Activated CD4-positive, alpha-beta T cell treated with anti-CD3 and anti-CD28 coated beads, Interleukin-2, amount 10 ng/mL, durations not matched to agents 7 days and 5 days (primary cell): ENCODE measurements at regions not wholly inside any gene's neighbourhood (a gene's known extent, or its start where the extent isn't known, plus 50 kb on each side); places are given as distances from the start of the nearest gene placed in this dataset.
A peak's percentile ranks its signal among the peaks of the same experiment; 100 is the strongest.

Source experiments
- CTCF ChIA-PET: fragments of 350-600 bp; sonication (Branson Sonifier 250); formaldehyde crosslinking; loops from one replicate; lab custom pipeline; 2021; ENCODE audit warnings: antibody characterized with exemption; lab: Charles Lee
- POLR2A ChIA-PET: fragments of 350-600 bp; sonication (Branson Sonifier 250); formaldehyde crosslinking; loops from one replicate; lab custom pipeline; 2021; ENCODE audit warnings: antibody characterized with exemption; lab: Charles Lee
- DNase-seq: peaks from one replicate; pipeline ENCODE4 v3.0.0-alpha.2; 2020
- H3K27ac Mint-ChIP-seq: one replicate; pipeline ENCODE4 v1.8.0; 2021; ENCODE audit warnings: mild to moderate bottlenecking, moderate library complexity, mixed read lengths
- H3K27me3 Mint-ChIP-seq: one replicate; pipeline ENCODE4 v1.8.0; 2021; ENCODE audit warnings: mixed read lengths
- H3K36me3 Mint-ChIP-seq: one replicate; pipeline ENCODE4 v1.8.0; 2021; ENCODE audit warnings: low read depth, mixed read lengths
- H3K4me1 Mint-ChIP-seq: one replicate; pipeline ENCODE4 v1.8.0; 2021; ENCODE audit warnings: mixed read lengths
- H3K4me3 Mint-ChIP-seq: one replicate; pipeline ENCODE4 v1.8.0; 2021; ENCODE audit warnings: mild to moderate bottlenecking, moderate library complexity, mixed read lengths
- H3K9me3 Mint-ChIP-seq: one replicate; pipeline ENCODE4 v1.8.0; 2021; ENCODE audit warnings: mixed read lengths

GRCh38 chr15:62342959-62343358 is 177.9 kb upstream of the C2CD4B start:
- CTCF ChIA-PET, result no interaction called here
- H3K4me3 Mint-ChIP-seq, result no peak overlapping the region
- DNase-seq, result no peak
- peaks cover 11% of the 10 kb centered on the region for H3K4me1 Mint-ChIP-seq
- peaks cover 3% of the 10 kb centered on the region for H3K27me3 Mint-ChIP-seq
- H3K27ac Mint-ChIP-seq, result no peak overlapping the region
- H3K36me3 Mint-ChIP-seq, result no peaks in the 10 kb centered on the region
- POLR2A ChIA-PET, result no interaction called here
- H3K9me3 Mint-ChIP-seq, result no peaks in the 10 kb centered on the region

GRCh38 chr15:62343397-62343796 is 178.3 kb upstream of the C2CD4B start:
- no peaks in the 10 kb centered on the region for H3K9me3 Mint-ChIP-seq
- POLR2A ChIA-PET, result no interaction called here
- CTCF ChIA-PET, result no interaction called here
- H3K27ac Mint-ChIP-seq, result no peak overlapping the region
- H3K36me3 Mint-ChIP-seq, result no peaks in the 10 kb centered on the region
- H3K4me3 Mint-ChIP-seq, result no peak overlapping the region
- peaks cover 2% of the 10 kb centered on the region for H3K27me3 Mint-ChIP-seq
- peaks cover 14% of the 10 kb centered on the region for H3K4me1 Mint-ChIP-seq
- DNase-seq, result no peak

GRCh38 chr15:62344806-62345539 is 179.9 kb upstream of the C2CD4B start:
- H3K4me1 Mint-ChIP-seq, result peaks cover 18% of the 10 kb centered on the region
- DNase-seq, result peak; percentile 68
- no peaks in the 10 kb centered on the region for H3K9me3 Mint-ChIP-seq
- peak overlapping the region; percentile 54 for H3K4me3 Mint-ChIP-seq
- H3K36me3 Mint-ChIP-seq, result no peaks in the 10 kb centered on the region
- ChIA-PET CTCF (no interaction called here), POLR2A (no interaction called here)
- no peaks in the 10 kb centered on the region for H3K27me3 Mint-ChIP-seq
- no peak overlapping the region for H3K27ac Mint-ChIP-seq

- CTCF ChIA-PET, result no interaction called here
These were observed 181.1 kb upstream of the C2CD4B start for GRCh38 chr15:62346168-62346567.

GRCh38 chr15:62348118-62348517 is 183.0 kb upstream of the C2CD4B start:
- H3K27me3 Mint-ChIP-seq, result no peaks in the 10 kb centered on the region
- H3K4me1 Mint-ChIP-seq, result peaks cover 18% of the 10 kb centered on the region
- no peaks in the 10 kb centered on the region for H3K9me3 Mint-ChIP-seq
- no peaks in the 10 kb centered on the region for H3K36me3 Mint-ChIP-seq
- no peak overlapping the region for H3K27ac Mint-ChIP-seq
- ChIA-PET CTCF (interaction anchor here (0.6 to 1.5 kb wide), 2 partner anchors 12 to 1235 kb away, joined by 3 to 6 read pairs; no protein-coding TSS in a partner anchor), POLR2A (no interaction called here)
- no peak for DNase-seq
- H3K4me3 Mint-ChIP-seq, result no peak overlapping the region

More at GRCh38 chr15:62346168-62346567, 181.1 kb upstream of the C2CD4B start:
- Mint-ChIP-seq H3K4me1 (peaks cover 18% of the 10 kb centered on the region), H3K27ac (no peak overlapping the region), H3K36me3 (no peaks in the 10 kb centered on the region), H3K9me3 (no peaks in the 10 kb centered on the region), H3K4me3 (no peak overlapping the region), H3K27me3 (no peaks in the 10 kb centered on the region)
- POLR2A ChIA-PET, result no interaction called here
- no peak for DNase-seq

GRCh38 chr15:62348623-62349022 is 183.5 kb upstream of the C2CD4B start:
- no peak overlapping the region for H3K27ac Mint-ChIP-seq
- H3K4me3 Mint-ChIP-seq, result no peak overlapping the region
- H3K9me3 Mint-ChIP-seq, result no peaks in the 10 kb centered on the region
- no peaks in the 10 kb centered on the region for H3K27me3 Mint-ChIP-seq
- CTCF ChIA-PET, result interaction anchor here (0.6 to 1.5 kb wide), 2 partner anchors 11 to 1235 kb away, joined by 3 to 6 read pairs; no protein-coding TSS in a partner anchor
- no peak for DNase-seq
- H3K36me3 Mint-ChIP-seq, result no peaks in the 10 kb centered on the region
- H3K4me1 Mint-ChIP-seq, result peaks cover 18% of the 10 kb centered on the region
- POLR2A ChIA-PET, result no interaction called here

GRCh38 chr15:62352817-62353216 is 187.7 kb upstream of the C2CD4B start:
- H3K9me3 Mint-ChIP-seq, result no peaks in the 10 kb centered on the region
- H3K36me3 Mint-ChIP-seq, result no peaks in the 10 kb centered on the region
- H3K4me1 Mint-ChIP-seq, result peaks cover 9% of the 10 kb centered on the region
- H3K27me3 Mint-ChIP-seq, result peaks cover 3% of the 10 kb centered on the region
- DNase-seq, result no peak
- no peak overlapping the region for H3K27ac Mint-ChIP-seq
- ChIA-PET CTCF (interaction anchor here (0.7 kb wide), 1 partner anchor 695 kb away, joined by 3 read pairs; no protein-coding TSS in a partner anchor), POLR2A (no interaction called here)
- H3K4me3 Mint-ChIP-seq, result no peak overlapping the region

- POLR2A ChIA-PET, result no interaction called here
- CTCF ChIA-PET, result no interaction called here
- DNase-seq, result no peak
- no peak overlapping the region for H3K4me3 Mint-ChIP-seq
- H3K27ac Mint-ChIP-seq, result no peak overlapping the region
- peaks cover 14% of the 10 kb centered on the region for H3K27me3 Mint-ChIP-seq
- no peaks in the 10 kb centered on the region for H3K9me3 Mint-ChIP-seq
- no peaks in the 10 kb centered on the region for H3K4me1 Mint-ChIP-seq
- no peaks in the 10 kb centered on the region for H3K36me3 Mint-ChIP-seq
These were observed 192.3 kb upstream of the C2CD4B start for GRCh38 chr15:62357431-62357830.

GRCh38 chr15:62359416-62359815 is 194.3 kb upstream of the C2CD4B start:
- H3K27ac Mint-ChIP-seq, result no peak overlapping the region
- H3K4me1 Mint-ChIP-seq, result no peaks in the 10 kb centered on the region
- ChIA-PET CTCF (interaction anchor here (1.7 kb wide), 1 partner anchor 11 kb away, joined by 6 read pairs; no protein-coding TSS in a partner anchor), POLR2A (no interaction called here)
- no peaks in the 10 kb centered on the region for H3K36me3 Mint-ChIP-seq
- H3K27me3 Mint-ChIP-seq, result peaks cover 15% of the 10 kb centered on the region
- no peaks in the 10 kb centered on the region for H3K9me3 Mint-ChIP-seq
- no peak for DNase-seq
- no peak overlapping the region for H3K4me3 Mint-ChIP-seq

GRCh38 chr15:62360332-62361097 is 195.4 kb upstream of the C2CD4B start:
- H3K27me3 Mint-ChIP-seq, result peaks cover 20% of the 10 kb centered on the region
- no peak overlapping the region for H3K4me3 Mint-ChIP-seq
- no peaks in the 10 kb centered on the region for H3K36me3 Mint-ChIP-seq
- DNase-seq, result no peak
- CTCF ChIA-PET, result interaction anchor here (0.9 to 1.7 kb wide), 2 partner anchors 10 to 12 kb away, joined by 3 to 6 read pairs; no protein-coding TSS in a partner anchor
- H3K27ac Mint-ChIP-seq, result no peak overlapping the region
- no peaks in the 10 kb centered on the region for H3K9me3 Mint-ChIP-seq
- no peaks in the 10 kb centered on the region for H3K4me1 Mint-ChIP-seq
- POLR2A ChIA-PET, result no interaction called here

- H3K4me3 Mint-ChIP-seq, result no peak overlapping the region
- ChIA-PET CTCF (no interaction called here), POLR2A (no interaction called here)
- no peak for DNase-seq
- peaks cover 20% of the 10 kb centered on the region for H3K27me3 Mint-ChIP-seq
- no peaks in the 10 kb centered on the region for H3K9me3 Mint-ChIP-seq
- no peak overlapping the region for H3K27ac Mint-ChIP-seq
- H3K4me1 Mint-ChIP-seq, result no peaks in the 10 kb centered on the region
- H3K36me3 Mint-ChIP-seq, result no peaks in the 10 kb centered on the region
These were observed 197.1 kb upstream of the C2CD4B start for GRCh38 chr15:62362144-62362543.

GRCh38 chr15:62362608-62363007 is 197.5 kb upstream of the C2CD4B start:
- Mint-ChIP-seq H3K9me3 (no peaks in the 10 kb centered on the region), H3K36me3 (no peaks in the 10 kb centered on the region), H3K27me3 (peaks cover 18% of the 10 kb centered on the region), H3K27ac (no peak overlapping the region), H3K4me3 (no peak overlapping the region), H3K4me1 (no peaks in the 10 kb centered on the region)
- POLR2A ChIA-PET, result no interaction called here
- CTCF ChIA-PET, result interaction anchor here (0.6 kb wide), 1 partner anchor 203 kb away, joined by 7 read pairs; no protein-coding TSS in a partner anchor
- no peak for DNase-seq

- CTCF ChIA-PET, result no interaction called here
These were observed 198.8 kb upstream of the C2CD4B start for GRCh38 chr15:62363913-62364312.

More at GRCh38 chr15:62363913-62364312, 198.8 kb upstream of the C2CD4B start:
- Mint-ChIP-seq H3K27ac (no peak overlapping the region), H3K36me3 (no peaks in the 10 kb centered on the region), H3K4me1 (no peaks in the 10 kb centered on the region), H3K4me3 (no peak overlapping the region), H3K9me3 (no peaks in the 10 kb centered on the region), H3K27me3 (peaks cover 15% of the 10 kb centered on the region)
- POLR2A ChIA-PET, result no interaction called here
- DNase-seq, result no peak
